Fibroblast of lung (primary cell): ENCODE measurements at regions not wholly inside any gene's neighbourhood (a gene's known extent, or its start where the extent isn't known, plus 50 kb on each side); places are given as distances from the start of the nearest gene placed in this dataset.

Source experiments
- DNase-seq, 2 donors: peaks; one replicate each; pipeline versions ENCODE4 v3.0.0 to v3.0.0-alpha.2; 2010; ENCODE audit warnings: low read depth in 2 of 2
- H2AFZ ChIP-seq: 2 replicates; pipeline ENCODE4 v1.5.1; 2012; ENCODE audit warnings: low read length, control low read depth, inconsistent platforms
- H3K27ac ChIP-seq: 2 replicates; pipeline ENCODE4 v1.5.1; 2011; ENCODE audit warnings: low read length, control low read depth; ENCODE audit not compliant: insufficient read depth
- H3K27me3 ChIP-seq: 2 replicates; pipeline ENCODE4 v1.5.1; 2011; ENCODE audit warnings: mild to moderate bottlenecking, low read length; ENCODE audit not compliant: control insufficient read depth, insufficient read depth
- H3K36me3 ChIP-seq: 2 replicates; pipeline ENCODE4 v1.5.1; 2011; ENCODE audit warnings: low read length; ENCODE audit not compliant: control insufficient read depth, insufficient read depth
- H3K4me1 ChIP-seq: 2 replicates; pipeline ENCODE4 v1.5.1; 2011; ENCODE audit warnings: low read length; ENCODE audit not compliant: control insufficient read depth, insufficient read depth; ENCODE audit errors: extremely low read depth
- H3K4me2 ChIP-seq: 2 replicates; pipeline ENCODE4 v1.5.1; 2011; ENCODE audit warnings: low read length, control low read depth; ENCODE audit not compliant: insufficient read depth; ENCODE audit errors: extremely low read depth
- H3K4me3 ChIP-seq, 4 experiments: fragments of 200-600 bp in 1 of 4; sonication (generic) in 1 of 4; replicated peaks in 1 of 4; 2 replicates each; pipeline ENCODE4 v1.5.1; 2011 to 2016; ENCODE audit warnings: low read length in 4 of 4, low read depth in 3 of 4, mild to moderate bottlenecking in 3 of 4, control low read depth in 2 of 4, inconsistent platforms in 1 of 4, mixed read lengths in 1 of 4; ENCODE audit not compliant: insufficient read depth in 1 of 4; ENCODE audit errors: control extremely low read depth in 1 of 4
- H3K79me2 ChIP-seq: 2 replicates; pipeline ENCODE4 v1.5.1; 2012; ENCODE audit warnings: mild to moderate bottlenecking, low read length, inconsistent platforms; ENCODE audit not compliant: control insufficient read depth, insufficient read depth
- H3K9ac ChIP-seq: 2 replicates; pipeline ENCODE4 v1.5.1; 2011; ENCODE audit warnings: mild to moderate bottlenecking, low read length, control low read depth; ENCODE audit not compliant: insufficient read depth
- H3K9me3 ChIP-seq: 2 replicates; pipeline ENCODE4 v1.5.1; 2012; ENCODE audit warnings: low read depth, low read length; ENCODE audit not compliant: control insufficient read depth, insufficient read depth
- H4K20me1 ChIP-seq: 2 replicates; pipeline ENCODE4 v1.5.1; 2011; ENCODE audit warnings: low read length; ENCODE audit not compliant: control insufficient read depth, insufficient read depth; ENCODE audit errors: extremely low read depth
- CTCF ChIP-seq, 2 donors: IDR thresholded peaks in 1 of 2; conservative IDR thresholded peaks in 1 of 2; 1 replicate in 1 of 2; 2 replicates in 1 of 2; pipeline ENCODE4 v1.5.1; 2011 to 2012; ENCODE audit warnings: low read length in 2 of 2, control low read depth in 1 of 2, inconsistent platforms in 1 of 2, low read depth in 1 of 2, mild to moderate bottlenecking in 1 of 2
- EZH2 ChIP-seq: IDR thresholded peaks from 2 replicates; pipeline ENCODE4 v1.5.1; 2012; ENCODE audit warnings: low read length, control low read depth, mild to moderate bottlenecking; ENCODE audit errors: missing control alignments

- Histone ChIP-seq H3K79me2 (no peaks in the 10 kb centered on the region), H3K27ac (no peak overlapping the region)
- DNase-seq: no peak
Measured at GRCh38 chr16:54801057-54801844, 129.4 kb upstream of the IRX5 start.

GRCh38 chr16:54798267-54798666, 132.4 kb upstream of the IRX5 start:
- H3K4me2 ChIP-seq: no peak overlapping the region
- no peaks in the 10 kb centered on the region for H3K27me3 ChIP-seq
- H3K4me3 ChIP-seq: no peak overlapping the region
- no peaks in the 10 kb centered on the region for H4K20me1 ChIP-seq
- no peak for DNase-seq
- no peak overlapping the region for H3K9ac ChIP-seq
- H3K27ac ChIP-seq: no peak overlapping the region
- no peaks in the 10 kb centered on the region for H3K36me3 ChIP-seq
- no peaks in the 10 kb centered on the region for H3K9me3 ChIP-seq
- TF ChIP-seq CTCF (conservative IDR thresholded peaks at IDR 0.05 in 1 of 2, IDR thresholded peaks at IDR 0.05 in 1 of 2; ENCODE audit: low read depth in 1 of 2, low read length in 2 of 2): no peak
- TF ChIP-seq EZH2: no peak
- no peaks in the 10 kb centered on the region for H3K4me1 ChIP-seq
- H3K79me2 ChIP-seq: no peaks in the 10 kb centered on the region
- no peak overlapping the region for H2AFZ ChIP-seq

More at GRCh38 chr16:54801057-54801844, 129.4 kb upstream of the IRX5 start:
- no peaks in the 10 kb centered on the region for H3K27me3 ChIP-seq
- H4K20me1 ChIP-seq: no peaks in the 10 kb centered on the region
- H3K4me3 ChIP-seq: no peak overlapping the region
- no peak overlapping the region for H2AFZ ChIP-seq
- no peak for TF ChIP-seq EZH2
- TF ChIP-seq CTCF (conservative IDR thresholded peaks at IDR 0.05 in 1 of 2, IDR thresholded peaks at IDR 0.05 in 1 of 2; ENCODE audit: low read depth in 1 of 2, low read length in 2 of 2): no peak
- H3K9me3 ChIP-seq: no peaks in the 10 kb centered on the region
- H3K4me2 ChIP-seq: no peak overlapping the region
- H3K9ac ChIP-seq: no peak overlapping the region
- H3K36me3 ChIP-seq: no peaks in the 10 kb centered on the region
- H3K4me1 ChIP-seq: no peaks in the 10 kb centered on the region

GRCh38 chr16:54796211-54796610, 134.5 kb upstream of the IRX5 start:
- no peaks in the 10 kb centered on the region for H3K36me3 ChIP-seq
- no peaks in the 10 kb centered on the region for H3K9me3 ChIP-seq
- H3K27ac ChIP-seq: no peak overlapping the region
- H2AFZ ChIP-seq: no peak overlapping the region
- no peaks in the 10 kb centered on the region for H4K20me1 ChIP-seq
- H3K9ac ChIP-seq: no peak overlapping the region
- no peak overlapping the region for H3K4me3 ChIP-seq
- no peak for DNase-seq
- H3K79me2 ChIP-seq: no peaks in the 10 kb centered on the region
- no peaks in the 10 kb centered on the region for H3K4me1 ChIP-seq
- H3K27me3 ChIP-seq: no peaks in the 10 kb centered on the region
- no peak overlapping the region for H3K4me2 ChIP-seq
- TF ChIP-seq EZH2: no peak
- TF ChIP-seq CTCF (conservative IDR thresholded peaks at IDR 0.05 in 1 of 2, IDR thresholded peaks at IDR 0.05 in 1 of 2; ENCODE audit: low read depth in 1 of 2, low read length in 2 of 2): no peak
